Tibial nerve (tissue), 4 donors: ENCODE measurements at regions not wholly inside any gene's neighbourhood (a gene's known extent, or its start where the extent isn't known, plus 50 kb on each side); places are given as distances from the start of the nearest gene placed in this dataset.

ENCODE experiments used
- DNase-seq, 2 donors: peaks; one replicate each; pipeline ENCODE4 v3.0.0-alpha.2; 2019; ENCODE audit warnings: low spot score in 2 of 2
- H3K27ac ChIP-seq, 4 donors: fragments of 200-600 bp; sonication (generic) in 3 of 4; one replicate each; pipeline ENCODE4 v1.5.1; 2017 to 2019; ENCODE audit warnings: mild to moderate bottlenecking in 1 of 4
- H3K27me3 ChIP-seq, 2 donors: fragments of 200-600 bp; sonication (generic) in 1 of 2; one replicate each; pipeline versions ENCODE4 v1.5.1 to v1.6.0; 2017 to 2019
- H3K36me3 ChIP-seq, 3 donors: fragments of 200-600 bp; sonication (generic); one replicate each; pipeline ENCODE4 v1.5.1; 2018 to 2019
- H3K4me1 ChIP-seq, 4 donors: fragments of 200-600 bp; sonication (generic) in 3 of 4; one replicate each; pipeline ENCODE4 v1.5.1; 2017 to 2019
- H3K4me3 ChIP-seq, 4 donors: fragments of 200-600 bp; sonication (generic) in 3 of 4; one replicate each; pipeline ENCODE4 v1.5.1; 2017 to 2019; ENCODE audit warnings: mild to moderate bottlenecking in 1 of 4, moderate library complexity in 1 of 4
- H3K9me3 ChIP-seq, 4 donors: fragments of 200-600 bp; sonication (generic) in 3 of 4; one replicate each; pipeline ENCODE4 v1.5.1; 2017 to 2019
- CTCF ChIP-seq, 5 experiments: fragments of 200-600 bp in 3 of 5; fragments of 450-650 bp in 2 of 5; sonication (generic) in 3 of 5; IDR thresholded peaks; one replicate each; pipeline ENCODE4 v1.5.1; 2016 to 2019; ENCODE audit warnings: antibody characterized with exemption in 5 of 5, mild to moderate bottlenecking in 3 of 5, moderate library complexity in 2 of 5
- EP300 ChIP-seq, 2 donors: sonication (generic); formaldehyde crosslinking; IDR thresholded peaks; one replicate each; pipeline ENCODE4 v1.6.1; 2017; ENCODE audit warnings: antibody characterized with exemption in 2 of 2, mild to moderate bottlenecking in 1 of 2
- POLR2A ChIP-seq, 2 donors: fragments of 450-650 bp; IDR thresholded peaks; one replicate each; pipeline ENCODE4 v1.6.1; 2017; ENCODE audit warnings: antibody characterized with exemption in 2 of 2, mild to moderate bottlenecking in 2 of 2, moderate library complexity in 2 of 2
- WGBS, 2 donors: methylation state at CpG; one replicate each; pipeline ENCODE4 v1.1.5; 2018; 5-methylcytosine and 5-hydroxymethylcytosine counted together

- Histone ChIP-seq H3K9me3 (peaks cover 0 to 6% (median 0%) of the 10 kb centered on the region in 4 donors), H3K4me1 (no peaks in the 10 kb centered on the region), H3K27ac (no peak overlapping the region), H3K36me3 (no peaks in the 10 kb centered on the region), H3K4me3 (no peak overlapping the region), H3K27me3 (no peaks in the 10 kb centered on the region)
- TF ChIP-seq POLR2A (IDR thresholded peaks at IDR 0.05) (no peak), CTCF (IDR thresholded peaks at IDR 0.05) (no peak), EP300 (IDR thresholded peaks at IDR 0.05) (no peak)
- DNase-seq = no peak
- 61 to 65% methylated on average over 2 of the region's 2 CpGs for WGBS, 2 donors
Measured at GRCh38 chr4:126859314-126859713, 773.4 kb upstream of the INTU start.

- Histone ChIP-seq H3K27me3 (no peaks in the 10 kb centered on the region), H3K36me3 (no peaks in the 10 kb centered on the region), H3K4me1 (no peaks in the 10 kb centered on the region), H3K4me3 (no peak overlapping the region), H3K27ac (no peak overlapping the region), H3K9me3 (peaks cover 0 to 6% (median 0%) of the 10 kb centered on the region in 4 donors)
- no peak for DNase-seq
- 90 to 97% methylated on average over 2 of the region's 2 CpGs for WGBS, 2 donors
- TF ChIP-seq POLR2A (IDR thresholded peaks at IDR 0.05) = no peak
- no peak for TF ChIP-seq EP300 (IDR thresholded peaks at IDR 0.05)
Measured at GRCh38 chr4:126859872-126860271, 772.9 kb upstream of the INTU start.

GRCh38 chr4:126860308-126860707 lies 772.4 kb upstream of the INTU start:
- TF ChIP-seq EP300 (IDR thresholded peaks at IDR 0.05) (no peak), CTCF (IDR thresholded peaks at IDR 0.05) (no peak), POLR2A (IDR thresholded peaks at IDR 0.05) (no peak)
- H3K36me3 ChIP-seq = no peaks in the 10 kb centered on the region
- H3K4me3 ChIP-seq = no peak overlapping the region
- no peak for DNase-seq
- no peaks in the 10 kb centered on the region for H3K27me3 ChIP-seq
- peaks cover 0 to 6% (median 0%) of the 10 kb centered on the region in 4 donors for H3K9me3 ChIP-seq
- H3K4me1 ChIP-seq = no peaks in the 10 kb centered on the region
- H3K27ac ChIP-seq = no peak overlapping the region
- WGBS, 2 donors = 100% methylated on average over 1 of the region's 1 CpG

GRCh38 chr4:126869967-126870366 lies 762.8 kb upstream of the INTU start:
- H3K4me1 ChIP-seq = no peaks in the 10 kb centered on the region
- 87% methylated on average over 2 of the region's 2 CpGs for WGBS, 2 donors

GRCh38 chr4:126871810-126872209 lies 760.9 kb upstream of the INTU start:
- Histone ChIP-seq H3K4me1 (no peaks in the 10 kb centered on the region), H3K36me3 (no peaks in the 10 kb centered on the region), H3K9me3 (peaks cover 0 to 40% (median 0%) of the 10 kb centered on the region in 4 donors), H3K4me3 (no peak overlapping the region), H3K27ac (no peak overlapping the region), H3K27me3 (no peaks in the 10 kb centered on the region)
- no peak for TF ChIP-seq POLR2A (IDR thresholded peaks at IDR 0.05)
- no peak for TF ChIP-seq EP300 (IDR thresholded peaks at IDR 0.05)
- no peak for TF ChIP-seq CTCF (IDR thresholded peaks at IDR 0.05)
- DNase-seq = no peak

More at GRCh38 chr4:126869967-126870366, 762.8 kb upstream of the INTU start:
- Histone ChIP-seq H3K36me3 (no peaks in the 10 kb centered on the region), H3K9me3 (peaks cover 0 to 46% (median 0%) of the 10 kb centered on the region in 4 donors), H3K27me3 (no peaks in the 10 kb centered on the region), H3K27ac (no peak overlapping the region), H3K4me3 (no peak overlapping the region)
- no peak for DNase-seq
- TF ChIP-seq EP300 (IDR thresholded peaks at IDR 0.05) (no peak), POLR2A (IDR thresholded peaks at IDR 0.05) (no peak), CTCF (IDR thresholded peaks at IDR 0.05) (no peak)

GRCh38 chr4:126874533-126874932 lies 758.2 kb upstream of the INTU start:
- Histone ChIP-seq H3K27me3 (no peaks in the 10 kb centered on the region), H3K27ac (no peak overlapping the region), H3K4me3 (no peak overlapping the region), H3K4me1 (no peaks in the 10 kb centered on the region), H3K36me3 (no peaks in the 10 kb centered on the region), H3K9me3 (peaks cover 0 to 34% (median 0%) of the 10 kb centered on the region in 4 donors)
- DNase-seq = no peak
- WGBS, 2 donors = 90 to 94% methylated on average over 10 to 13 of the region's 19 CpGs
- TF ChIP-seq EP300 (IDR thresholded peaks at IDR 0.05) (no peak), CTCF (IDR thresholded peaks at IDR 0.05) (no peak), POLR2A (IDR thresholded peaks at IDR 0.05) (no peak)
